IPS-18a (cell line): ENCODE measurements at regions not wholly inside any gene's neighbourhood (a gene's known extent, or its start where the extent isn't known, plus 50 kb on each side); places are given as distances from the start of the nearest gene placed in this dataset.

Experiments used
- H3K27ac ChIP-seq: one replicate; pipeline ENCODE4 v1.5.1; 2013; ENCODE audit warnings: low read length
- H3K27me3 ChIP-seq: one replicate; pipeline ENCODE4 v1.6.1; 2013; ENCODE audit warnings: mild to moderate bottlenecking, low read length; ENCODE audit not compliant: control insufficient read depth, insufficient read depth
- H3K36me3 ChIP-seq: one replicate; pipeline ENCODE4 v1.6.1; 2013; ENCODE audit warnings: low read depth, low read length; ENCODE audit not compliant: control insufficient read depth
- H3K4me1 ChIP-seq: one replicate; pipeline ENCODE4 v1.6.1; 2013; ENCODE audit warnings: low read depth, low read length; ENCODE audit not compliant: control insufficient read depth
- H3K4me3 ChIP-seq: one replicate; pipeline ENCODE4 v1.5.1; 2013; ENCODE audit warnings: low read length
- H3K9ac ChIP-seq: one replicate; pipeline ENCODE4 v1.6.1; 2013; ENCODE audit warnings: mild to moderate bottlenecking, low read length, moderate library complexity
- H3K9me3 ChIP-seq: one replicate; pipeline ENCODE4 v1.6.1; 2013; ENCODE audit warnings: low read depth, low read length; ENCODE audit not compliant: control insufficient read depth

DNA sequence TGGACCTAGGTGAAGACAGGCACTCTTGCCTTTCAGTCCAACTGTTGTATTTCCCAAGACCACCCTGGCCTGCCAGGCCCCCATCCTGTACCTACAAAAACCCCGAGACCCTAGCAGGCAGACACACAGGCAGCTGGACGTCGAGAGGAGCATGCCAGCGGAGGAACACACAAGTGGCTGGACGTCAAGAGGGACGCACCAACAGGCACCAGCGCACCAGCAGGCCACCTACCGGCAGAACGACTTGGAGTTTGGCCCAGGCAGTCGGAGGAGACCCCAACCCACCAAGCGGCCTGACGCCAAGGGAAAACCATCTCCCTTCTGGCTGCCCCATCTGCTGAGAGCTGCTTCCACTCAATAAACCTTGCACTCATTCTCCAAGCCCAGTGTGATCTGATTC, 1883.4 kb upstream of the RAG2 start:
- Histone ChIP-seq H3K36me3 (no peaks in the 10 kb centered on the region), H3K9ac (no peak overlapping the region), H3K4me1 (no peaks in the 10 kb centered on the region), H3K4me3 (no peak overlapping the region), H3K27me3 (no peaks in the 10 kb centered on the region), H3K27ac (no peak overlapping the region), H3K9me3 (no peaks in the 10 kb centered on the region)

DNA sequence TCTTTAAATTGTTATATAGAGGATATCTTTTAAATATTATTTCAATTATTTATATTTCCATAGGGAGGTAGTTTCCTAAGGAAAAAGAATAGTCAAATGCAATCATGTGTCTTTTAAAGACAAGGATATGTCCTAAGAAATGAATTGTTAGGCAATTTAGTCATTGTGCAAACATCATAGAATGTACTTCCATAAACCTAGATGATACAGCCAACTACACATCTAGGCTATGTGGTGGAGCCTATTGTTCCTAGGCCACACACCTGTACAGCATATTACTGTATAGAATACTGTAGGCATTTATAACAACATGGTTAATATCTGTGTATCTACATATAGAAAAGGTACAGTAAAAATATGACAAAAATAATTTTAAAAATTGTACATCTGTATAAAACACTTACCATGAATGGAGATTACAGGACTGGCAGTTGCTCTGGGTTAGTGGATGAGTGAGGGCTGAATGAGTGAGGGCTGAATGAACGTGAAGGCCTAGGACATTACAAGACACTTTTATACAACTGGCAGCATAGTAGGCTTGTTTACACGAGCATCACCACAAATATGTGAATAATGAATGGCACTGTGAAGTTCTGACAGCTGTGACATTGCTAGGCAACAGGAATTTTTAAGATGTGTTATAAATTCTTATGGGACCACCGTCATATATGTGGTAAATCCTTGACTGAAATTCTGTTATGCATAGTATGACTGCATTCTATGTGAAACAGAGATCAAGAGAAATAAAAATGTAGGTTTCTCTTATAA, 1879.0 kb upstream of the RAG2 start:
- no peaks in the 10 kb centered on the region for H3K36me3 ChIP-seq
- H3K4me3 ChIP-seq: no peak overlapping the region
- H3K4me1 ChIP-seq: no peaks in the 10 kb centered on the region
- H3K27me3 ChIP-seq: no peaks in the 10 kb centered on the region
- no peak overlapping the region for H3K27ac ChIP-seq
- H3K9ac ChIP-seq: no peak overlapping the region
- H3K9me3 ChIP-seq: no peaks in the 10 kb centered on the region

DNA sequence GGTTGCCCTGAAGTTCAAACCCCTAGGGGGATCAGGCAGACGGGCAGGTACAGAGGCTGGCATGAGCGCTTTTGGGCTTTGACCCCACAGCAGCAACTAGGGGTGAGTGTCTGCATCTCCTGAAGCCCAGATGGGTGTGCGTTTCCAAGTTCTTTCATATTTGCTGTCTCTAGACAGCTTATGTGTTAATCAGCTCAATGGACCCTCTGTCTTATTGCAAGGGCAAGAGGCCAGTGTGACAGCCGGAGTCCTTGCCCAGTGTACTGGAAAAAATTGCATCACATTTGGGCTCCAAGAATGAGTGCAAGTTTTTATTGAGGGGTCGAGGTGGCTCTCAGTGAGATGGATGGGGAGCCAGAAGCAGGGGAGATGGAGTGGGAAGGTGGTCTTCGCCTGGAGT, 1863.7 kb upstream of the RAG2 start:
- H3K9me3 ChIP-seq: no peaks in the 10 kb centered on the region
- no peak overlapping the region for H3K9ac ChIP-seq
- H3K4me3 ChIP-seq: no peak overlapping the region
- no peaks in the 10 kb centered on the region for H3K4me1 ChIP-seq
- H3K27me3 ChIP-seq: no peaks in the 10 kb centered on the region
- H3K36me3 ChIP-seq: no peaks in the 10 kb centered on the region
- H3K27ac ChIP-seq: no peak overlapping the region

DNA sequence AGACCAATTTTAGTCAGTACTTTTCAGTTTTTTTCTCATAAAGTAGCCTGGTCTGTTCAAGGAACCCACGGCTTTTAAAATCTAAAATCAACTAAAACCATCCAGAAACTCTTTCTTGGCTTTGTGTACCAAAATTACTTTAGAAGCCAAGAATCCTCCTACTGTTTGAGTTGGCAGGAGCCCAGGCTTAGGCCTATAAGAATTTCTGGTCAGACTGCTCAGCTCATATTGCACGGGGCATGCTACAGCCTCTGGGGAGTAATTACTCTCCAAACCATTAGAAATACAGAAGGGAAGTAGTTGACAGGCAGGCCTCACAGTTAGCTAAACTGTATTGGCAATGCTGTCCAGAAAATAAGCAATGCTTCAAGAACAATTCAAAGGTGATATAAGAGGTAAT, 1862.9 kb upstream of the RAG2 start:
- no peaks in the 10 kb centered on the region for H3K9me3 ChIP-seq
- no peak overlapping the region for H3K4me3 ChIP-seq
- H3K36me3 ChIP-seq: no peaks in the 10 kb centered on the region
- H3K9ac ChIP-seq: no peak overlapping the region
- no peaks in the 10 kb centered on the region for H3K4me1 ChIP-seq
- no peak overlapping the region for H3K27ac ChIP-seq
- H3K27me3 ChIP-seq: no peaks in the 10 kb centered on the region

DNA sequence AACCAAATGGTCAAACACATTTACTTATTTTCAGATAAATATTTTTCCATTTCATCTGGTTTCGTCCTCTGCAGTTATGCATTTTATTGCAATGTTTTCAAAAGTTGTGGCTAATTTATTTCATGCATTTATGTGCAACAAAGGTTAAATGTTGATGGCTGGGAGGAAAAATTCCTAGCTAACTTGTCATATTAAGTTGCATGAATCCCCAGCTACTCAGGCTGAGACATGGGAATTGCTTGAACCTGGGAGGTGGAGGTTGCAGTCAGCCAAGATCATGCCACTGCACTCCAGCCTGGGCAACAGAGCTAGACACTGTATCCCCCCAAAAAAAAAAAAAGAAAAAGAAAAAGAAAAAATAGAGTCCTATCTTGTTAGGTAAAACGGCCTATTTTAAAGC, 1862.4 kb upstream of the RAG2 start:
- Histone ChIP-seq H3K27ac (no peak overlapping the region), H3K36me3 (no peaks in the 10 kb centered on the region), H3K27me3 (no peaks in the 10 kb centered on the region), H3K4me3 (no peak overlapping the region), H3K9ac (no peak overlapping the region), H3K4me1 (no peaks in the 10 kb centered on the region), H3K9me3 (no peaks in the 10 kb centered on the region)

DNA sequence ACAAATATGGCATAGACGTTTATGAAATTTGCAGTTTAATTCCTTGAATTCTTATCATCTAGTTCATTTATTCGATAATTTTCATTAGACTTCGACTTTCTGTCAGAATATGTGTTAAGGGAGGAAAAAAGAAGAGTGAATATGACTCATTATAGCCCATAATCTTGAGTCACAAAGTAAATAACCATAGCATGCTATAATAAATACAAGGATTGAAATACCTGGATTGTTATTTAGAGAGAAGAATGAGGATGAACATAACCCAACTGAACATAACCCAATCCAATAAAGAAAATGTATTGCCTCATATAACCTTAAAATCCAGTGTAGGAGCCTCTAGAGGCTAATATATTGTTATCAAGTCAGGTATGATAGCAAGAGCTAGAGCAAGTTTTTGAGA, 1858.3 kb upstream of the RAG2 start:
- Histone ChIP-seq H3K4me3 (no peak overlapping the region), H3K4me1 (no peaks in the 10 kb centered on the region), H3K36me3 (no peaks in the 10 kb centered on the region), H3K27ac (no peak overlapping the region), H3K27me3 (no peaks in the 10 kb centered on the region), H3K9me3 (no peaks in the 10 kb centered on the region), H3K9ac (no peak overlapping the region)

- H3K36me3 ChIP-seq: no peaks in the 10 kb centered on the region
- no peak overlapping the region for H3K4me3 ChIP-seq
- no peaks in the 10 kb centered on the region for H3K4me1 ChIP-seq
- no peak overlapping the region for H3K9ac ChIP-seq
- H3K9me3 ChIP-seq: no peaks in the 10 kb centered on the region
- no peak overlapping the region for H3K27ac ChIP-seq
- H3K27me3 ChIP-seq: no peaks in the 10 kb centered on the region
Observed at GRCh38 chr11:38448284-38448683, 1850.2 kb upstream of the RAG2 start.

- Histone ChIP-seq H3K9ac (no peak overlapping the region), H3K27me3 (no peaks in the 10 kb centered on the region), H3K4me3 (no peak overlapping the region), H3K9me3 (no peaks in the 10 kb centered on the region), H3K4me1 (no peaks in the 10 kb centered on the region), H3K36me3 (no peaks in the 10 kb centered on the region), H3K27ac (no peak overlapping the region)
Observed at GRCh38 chr11:38446336-38446735, 1848.3 kb upstream of the RAG2 start.

DNA sequence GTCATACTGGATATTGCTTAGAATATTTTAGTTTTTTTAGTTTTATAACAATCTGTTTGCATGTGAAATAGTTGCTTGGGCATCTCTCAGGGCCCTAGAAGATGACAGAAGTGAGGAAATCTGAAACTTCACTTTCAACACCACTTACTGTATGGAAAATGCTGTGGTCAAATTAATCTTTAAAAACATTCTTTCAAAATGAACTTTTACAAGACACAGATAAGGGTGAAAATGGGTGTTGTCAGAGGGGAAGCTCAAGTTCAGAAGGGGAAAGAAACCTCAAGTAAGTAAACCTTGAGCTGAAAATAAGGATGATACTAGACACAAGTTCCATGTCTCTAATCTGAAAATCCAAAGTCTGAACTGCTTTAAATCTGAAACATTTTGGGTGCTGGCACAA, 1840.1 kb upstream of the RAG2 start:
- no peak overlapping the region for H3K4me3 ChIP-seq
- H3K27me3 ChIP-seq: no peaks in the 10 kb centered on the region
- H3K9ac ChIP-seq: no peak overlapping the region
- no peaks in the 10 kb centered on the region for H3K9me3 ChIP-seq
- H3K4me1 ChIP-seq: peaks cover 11% of the 10 kb centered on the region
- H3K27ac ChIP-seq: no peak overlapping the region
- no peaks in the 10 kb centered on the region for H3K36me3 ChIP-seq

- Histone ChIP-seq H3K36me3 (no peaks in the 10 kb centered on the region), H3K9me3 (no peaks in the 10 kb centered on the region), H3K27ac (no peak overlapping the region), H3K27me3 (no peaks in the 10 kb centered on the region), H3K4me3 (no peak overlapping the region), H3K4me1 (no peaks in the 10 kb centered on the region), H3K9ac (no peak overlapping the region)
Observed at GRCh38 chr11:38425578-38425977, 1827.5 kb upstream of the RAG2 start.

DNA sequence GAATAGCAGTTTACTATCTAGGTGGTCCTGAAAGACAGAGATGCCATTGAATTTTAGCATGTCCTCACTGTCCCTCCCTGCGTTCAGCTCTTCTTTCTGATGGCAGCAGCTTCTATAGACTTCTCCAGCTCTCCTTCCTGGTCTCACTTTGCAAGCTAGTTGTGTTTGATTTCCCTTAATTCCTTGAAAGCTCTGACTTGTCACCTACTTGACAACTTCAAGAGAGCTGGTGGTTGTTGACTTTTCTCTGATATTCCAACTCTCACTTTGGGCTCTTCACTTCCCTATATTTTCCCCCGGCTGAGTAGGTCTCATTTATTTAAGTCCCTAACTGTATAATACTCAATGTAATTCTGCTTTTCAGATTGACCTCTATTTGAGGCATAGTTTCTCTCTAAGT, 1825.0 kb upstream of the RAG2 start:
- H3K36me3 ChIP-seq: no peaks in the 10 kb centered on the region
- no peaks in the 10 kb centered on the region for H3K27me3 ChIP-seq
- no peak overlapping the region for H3K27ac ChIP-seq
- H3K4me1 ChIP-seq: no peaks in the 10 kb centered on the region
- H3K4me3 ChIP-seq: no peak overlapping the region
- no peak overlapping the region for H3K9ac ChIP-seq
- no peaks in the 10 kb centered on the region for H3K9me3 ChIP-seq

GRCh38 chr11:38416141-38416540, 1818.1 kb upstream of the RAG2 start:
- H3K36me3 ChIP-seq: no peaks in the 10 kb centered on the region
- no peaks in the 10 kb centered on the region for H3K9me3 ChIP-seq
- H3K27me3 ChIP-seq: no peaks in the 10 kb centered on the region
- H3K27ac ChIP-seq: no peak overlapping the region
- no peak overlapping the region for H3K9ac ChIP-seq
- H3K4me3 ChIP-seq: no peak overlapping the region
- no peaks in the 10 kb centered on the region for H3K4me1 ChIP-seq
